ENCODE measurements at regions not wholly inside any gene's neighbourhood (a gene's known extent, or its start where the extent isn't known, plus 50 kb on each side); places are given as distances from the start of the nearest gene placed in this dataset.
"Not testable (repeated sequence)": the region's sequence is repeated elsewhere in the genome, so short reads cannot be mapped to it uniquely, and the experiment has no call there.

DNA sequence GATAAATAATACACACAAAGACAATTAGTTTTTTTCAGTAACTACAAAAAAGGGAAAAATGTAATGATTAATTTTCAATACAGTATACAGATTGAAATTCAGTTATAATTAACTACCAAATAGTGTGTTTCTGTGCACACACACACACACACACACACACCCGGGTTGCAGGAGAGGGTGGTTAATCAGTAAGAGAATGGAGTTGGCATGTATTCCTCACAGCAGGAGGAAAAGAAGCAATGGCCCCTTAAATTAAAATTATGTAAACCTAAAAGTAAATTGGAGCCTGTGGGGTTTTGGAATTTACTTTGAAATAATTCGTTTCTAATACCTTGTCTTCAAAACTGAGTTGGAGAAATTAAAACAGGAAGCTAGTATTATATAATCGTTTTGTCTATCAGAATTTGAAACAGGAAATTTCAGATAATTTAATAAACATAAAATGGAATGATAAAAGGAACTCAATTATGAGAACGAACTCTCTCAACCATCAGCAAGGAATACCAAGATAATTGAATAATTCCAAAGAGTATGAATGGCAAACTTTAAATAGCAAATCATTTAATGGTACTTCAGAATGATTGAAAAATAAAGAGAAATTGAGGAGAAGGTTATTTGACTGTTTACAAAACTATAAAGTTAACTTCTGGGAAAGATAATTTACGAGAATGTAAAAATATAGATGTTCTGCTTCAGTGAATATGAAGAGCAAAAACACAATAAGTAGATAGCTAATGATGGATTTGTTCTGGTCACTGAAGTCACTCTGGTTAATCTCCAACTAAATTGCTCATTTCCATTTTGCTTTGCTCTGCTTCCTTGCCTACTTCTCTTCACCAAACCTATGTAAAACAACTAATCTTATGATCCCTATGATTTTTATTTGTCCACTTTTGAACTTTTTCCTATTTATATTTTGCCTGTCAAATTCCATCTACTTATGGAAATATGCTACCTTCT, 547.9 kb upstream of the ZP4 start (continued):
- TF ChIP-seq SP1 (IDR thresholded peaks at IDR 0.05) (no peak), SP1 (CRISPR knock-in tag; IDR thresholded peaks at IDR 0.05) (no peak), ZNF614 (CRISPR knock-in tag; IDR thresholded peaks at IDR 0.05; ENCODE audit: borderline replicate concordance) (no peak), KLF12 (CRISPR knock-in tag; IDR thresholded peaks at IDR 0.05; ENCODE audit: borderline replicate concordance) (no peak), ZZZ3 (CRISPR knock-in tag; IDR thresholded peaks at IDR 0.05; ENCODE audit: borderline replicate concordance) (no peak), JUNB (CRISPR knock-in tag; IDR thresholded peaks at IDR 0.05; ENCODE audit: borderline replicate concordance) (no peak), KLF16 (CRISPR knock-in tag; IDR thresholded peaks at IDR 0.05) (no peak), ZFP90 (CRISPR knock-in tag; IDR thresholded peaks at IDR 0.05; ENCODE audit: borderline replicate concordance) (no peak), MAFG (CRISPR knock-in tag; IDR thresholded peaks at IDR 0.05) (no peak), ZNF879 (CRISPR knock-in tag; IDR thresholded peaks at IDR 0.05) (no peak)
- TF ChIP-seq, protein P1, sequence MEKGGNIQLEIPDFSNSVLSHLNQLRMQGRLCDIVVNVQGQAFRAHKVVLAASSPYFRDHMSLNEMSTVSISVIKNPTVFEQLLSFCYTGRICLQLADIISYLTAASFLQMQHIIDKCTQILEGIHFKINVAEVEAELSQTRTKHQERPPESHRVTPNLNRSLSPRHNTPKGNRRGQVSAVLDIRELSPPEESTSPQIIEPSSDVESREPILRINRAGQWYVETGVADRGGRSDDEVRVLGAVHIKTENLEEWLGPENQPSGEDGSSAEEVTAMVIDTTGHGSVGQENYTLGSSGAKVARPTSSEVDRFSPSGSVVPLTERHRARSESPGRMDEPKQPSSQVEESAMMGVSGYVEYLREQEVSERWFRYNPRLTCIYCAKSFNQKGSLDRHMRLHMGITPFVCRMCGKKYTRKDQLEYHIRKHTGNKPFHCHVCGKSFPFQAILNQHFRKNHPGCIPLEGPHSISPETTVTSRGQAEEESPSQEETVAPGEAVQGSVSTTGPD (CRISPR knock-in tag; IDR thresholded peaks at IDR 0.05) = no peak

DNA sequence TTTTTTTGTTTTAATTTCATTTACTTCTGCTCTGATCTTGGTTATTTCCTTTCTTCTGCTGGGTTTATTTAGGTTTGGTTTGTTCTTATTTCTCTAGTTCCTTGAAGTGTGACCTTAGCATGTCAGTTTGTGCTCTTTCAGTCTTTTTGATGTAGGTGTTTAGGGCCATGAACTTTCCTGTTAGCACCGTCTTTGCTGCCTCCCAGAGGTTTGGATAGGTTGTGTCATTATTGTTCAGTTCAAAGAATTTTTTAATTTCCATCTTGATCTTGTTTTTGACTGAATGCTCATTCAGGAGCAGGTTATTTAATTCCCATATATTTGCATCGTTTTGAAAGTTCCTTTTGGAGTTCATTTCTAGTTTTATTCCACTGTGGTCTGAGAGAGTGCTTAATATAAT, 539.0 kb upstream of the ZP4 start:
- DNase-seq (ENCODE audit: low spot score); H3K27me3 ChIP-seq (ENCODE audit: control insufficient read depth in 1 of 2, insufficient read depth in 2 of 2, low read length in 2 of 2); BruUV-seq (replicated peaks); H3K4me3 ChIP-seq (replicated peaks in 1 of 3; ENCODE audit: insufficient read depth in 1 of 3, low read depth in 2 of 3, low read length in 3 of 3); in situ Hi-C loops (cut with HindIII; ENCODE audit: extremely low pct_ligation_motif_present, low pct_unique_long_range_greater_than_20kb); POLR2A ChIA-PET; intact Hi-C loops (cut with micrococcal nuclease; ENCODE audit: unreplicated experiment); CTCF ChIA-PET (ENCODE audit: low intra/inter-chr PET ratio, low total read pairs); H2AFZ ChIP-seq (ENCODE audit: low read length); H3K4me2 ChIP-seq (ENCODE audit: low read depth, low read length); H4K20me1 ChIP-seq (ENCODE audit: insufficient read depth, low read length); ATAC-seq; H3K36me3 ChIP-seq (replicated peaks in 1 of 2; ENCODE audit: control insufficient read depth in 1 of 2, insufficient read depth in 2 of 2, low read length in 2 of 2); FAIRE-seq; H3K79me2 ChIP-seq (ENCODE audit: insufficient read depth, low read length); H3K4me1 ChIP-seq (ENCODE audit: insufficient read depth, low read length); H3K27ac ChIP-seq (ENCODE audit: extremely low read length, insufficient read depth, low read length); H3K9ac ChIP-seq (ENCODE audit: insufficient read depth, low read depth, low read length): not testable (repeated sequence)
- H3K9me3 ChIP-seq (ENCODE audit: low read length) = peaks cover 89% of the 10 kb centered on the region
- WGBS (ENCODE audit: low lambda C conversion rate) = 2% methylated on average over 2 of the region's 2 CpGs
